ENCODE measurements at regions not wholly inside any gene's neighbourhood (a gene's known extent, or its start where the extent isn't known, plus 50 kb on each side); places are given as distances from the start of the nearest gene placed in this dataset.

DNA sequence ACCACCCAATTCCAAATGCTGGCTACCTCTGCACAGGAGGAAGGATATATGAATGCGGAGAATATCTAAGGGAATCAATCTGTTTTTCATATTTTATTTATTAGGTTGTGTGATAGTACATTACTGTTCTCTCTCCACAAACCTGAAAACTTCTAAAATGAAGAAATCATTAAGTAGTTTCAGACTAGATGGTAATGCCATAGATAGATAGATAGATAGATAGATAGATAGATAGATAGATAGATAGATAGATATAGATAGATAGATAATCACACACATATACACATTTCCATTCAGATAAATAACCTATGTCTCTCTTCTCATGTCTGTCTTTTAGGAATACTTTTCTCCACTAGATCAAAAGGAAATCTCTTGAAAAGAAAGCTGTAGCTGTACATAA is 126.1 kb upstream of the TSPAN8 start:
- H3K79me2 ChIP-seq (ENCODE audit: control insufficient read depth, insufficient read depth, low read length) = no peaks in the 10 kb centered on the region
- ChIA-PET CTCF (ENCODE audit: low intra/inter-chr PET ratio) (no interaction called here), POLR2A (interaction anchor here (0.6 kb wide), 1 partner anchor 62 kb away, joined by 3 read pairs; no protein-coding TSS in a partner anchor)

More for the DNA sequence above, 126.1 kb upstream of the TSPAN8 start:
- in situ Hi-C loops (cut with MboI) = no loop called here
- intact Hi-C loops (cut with micrococcal nuclease) = no loop called here
- no peaks in the 10 kb centered on the region for H3K4me1 ChIP-seq (replicated peaks in 1 of 2; ENCODE audit: control insufficient read depth in 2 of 2, insufficient read depth in 2 of 2, low read length in 2 of 2)
- H4K20me1 ChIP-seq (replicated peaks; ENCODE audit: control insufficient read depth, insufficient read depth, low read length) = no peaks in the 10 kb centered on the region
- H3K9ac ChIP-seq (ENCODE audit: insufficient read depth in 1 of 2, low read depth in 2 of 2, low read length in 2 of 2) = no peak overlapping the region
- H3K27ac ChIP-seq (ENCODE audit: extremely low read depth, low read depth, low read length) = no peak overlapping the region
- H2AFZ ChIP-seq (ENCODE audit: low read depth, low read length) = no peak overlapping the region
- no peaks in the 10 kb centered on the region for H3K9me3 ChIP-seq (replicated peaks; ENCODE audit: control insufficient read depth, insufficient read depth, low read depth, low read length)
- no TSS peak for BruUV-seq (replicated peaks)
- no peak for DNase-seq (ENCODE audit: extremely low read depth in 1 of 4, low spot score in 3 of 4)
- no peaks in the 10 kb centered on the region for H3K27me3 ChIP-seq (ENCODE audit: control insufficient read depth in 2 of 2, insufficient read depth in 2 of 2, low read length in 2 of 2)
- H3K4me2 ChIP-seq (ENCODE audit: insufficient read depth, low read length) = no peak overlapping the region
- no peaks in the 10 kb centered on the region for H3K9me1 ChIP-seq (ENCODE audit: control insufficient read depth, insufficient read depth, low read length)
- H3K36me3 ChIP-seq (ENCODE audit: control insufficient read depth, insufficient read depth, low read length) = no peaks in the 10 kb centered on the region
- no peak overlapping the region for H3K4me3 ChIP-seq
- FAIRE-seq = no peak
- 92% methylated on average over 1 of the region's 1 CpG for WGBS (ENCODE audit: insufficient coverage, low coverage, missing lambda C conversion rate)
- ATAC-seq = no peak
- TF ChIP-seq THAP7 (CRISPR knock-in tag; IDR thresholded peaks at IDR 0.05) (no peak), FOXA3 (CRISPR knock-in tag; conservative IDR thresholded peaks at IDR 0.05 in 1 of 2, IDR thresholded peaks at IDR 0.05 in 1 of 2) (no peak), DACH1 (IDR thresholded peaks at IDR 0.05; ENCODE audit: partially characterized antibody) (peak; percentile 91), GTF2E2 (tag; IDR thresholded peaks at IDR 0.05) (no peak)
- TF ChIP-seq, protein P1, sequence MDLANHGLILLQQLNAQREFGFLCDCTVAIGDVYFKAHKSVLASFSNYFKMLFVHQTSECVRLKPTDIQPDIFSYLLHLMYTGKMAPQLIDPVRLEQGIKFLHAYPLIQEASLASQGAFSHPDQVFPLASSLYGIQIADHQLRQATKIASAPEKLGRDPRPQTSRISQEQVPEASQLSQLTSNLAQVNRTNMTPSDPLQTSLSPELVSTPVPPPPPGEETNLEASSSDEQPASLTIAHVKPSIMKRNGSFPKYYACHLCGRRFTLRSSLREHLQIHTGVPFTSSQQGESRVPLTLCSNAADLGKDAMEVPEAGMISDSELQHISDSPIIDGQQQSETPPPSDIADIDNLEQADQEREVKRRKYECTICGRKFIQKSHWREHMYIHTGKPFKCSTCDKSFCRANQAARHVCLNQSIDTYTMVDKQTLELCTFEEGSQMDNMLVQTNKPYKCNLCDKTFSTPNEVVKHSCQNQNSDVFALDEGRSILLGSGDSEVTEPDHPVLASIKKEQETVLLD (IDR thresholded peaks at IDR 0.05) = 0 out of 2 replicates have a peak, but pooled peaks have one; percentile 52
